EH (cell line): ENCODE measurements at regions not wholly inside any gene's neighbourhood (a gene's known extent, or its start where the extent isn't known, plus 50 kb on each side); places are given as distances from the start of the nearest gene placed in this dataset.
"Not testable (repeated sequence)": the region's sequence is repeated elsewhere in the genome, so short reads cannot be mapped to it uniquely, and the experiment has no call there.

Experiments
- DNase-seq: peaks from one replicate; pipeline ENCODE4 v3.0.0-alpha.2; 2015; ENCODE audit warnings: low read depth

DNA sequence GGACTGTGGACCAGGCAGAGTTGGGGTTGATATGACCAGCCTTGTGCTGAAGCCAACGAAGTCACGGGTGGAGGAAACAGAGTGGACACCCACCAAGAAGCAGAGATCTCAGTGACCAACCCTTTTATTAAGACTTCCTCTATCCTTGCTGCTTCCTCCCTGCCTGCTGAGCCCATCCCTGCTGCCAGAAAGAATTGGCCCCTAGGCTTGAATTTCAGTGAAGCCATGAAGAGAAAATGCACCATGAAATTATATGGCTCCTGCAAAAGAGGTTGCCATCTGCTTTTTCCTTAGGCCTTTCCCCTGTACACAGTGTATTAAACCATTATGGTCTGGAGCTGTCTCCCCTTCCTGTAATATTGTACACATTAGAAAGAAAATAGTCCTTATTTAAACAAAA lies 246.7 kb downstream of the HS3ST3B1 start:
- no peak for DNase-seq

DNA sequence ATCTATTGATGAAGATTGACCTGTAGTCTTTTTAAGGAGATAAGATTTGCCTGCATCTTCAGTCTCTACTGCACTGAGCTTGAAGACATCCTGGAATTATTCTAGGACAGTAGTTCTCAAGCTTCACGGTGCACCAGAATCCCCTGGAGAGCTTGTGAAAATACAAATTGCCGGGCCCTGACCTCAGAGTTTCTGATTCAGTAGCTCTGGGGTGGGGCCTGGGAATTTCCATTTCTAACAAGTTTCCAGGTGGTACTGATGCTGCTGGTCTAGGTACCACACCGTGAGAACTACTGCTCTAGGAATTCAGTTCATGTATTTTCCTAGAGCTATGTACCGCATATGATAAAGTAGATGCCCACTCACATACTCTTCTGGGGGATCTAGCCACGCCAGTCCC lies 246.1 kb downstream of the HS3ST3B1 start:
- DNase-seq = no peak

DNA sequence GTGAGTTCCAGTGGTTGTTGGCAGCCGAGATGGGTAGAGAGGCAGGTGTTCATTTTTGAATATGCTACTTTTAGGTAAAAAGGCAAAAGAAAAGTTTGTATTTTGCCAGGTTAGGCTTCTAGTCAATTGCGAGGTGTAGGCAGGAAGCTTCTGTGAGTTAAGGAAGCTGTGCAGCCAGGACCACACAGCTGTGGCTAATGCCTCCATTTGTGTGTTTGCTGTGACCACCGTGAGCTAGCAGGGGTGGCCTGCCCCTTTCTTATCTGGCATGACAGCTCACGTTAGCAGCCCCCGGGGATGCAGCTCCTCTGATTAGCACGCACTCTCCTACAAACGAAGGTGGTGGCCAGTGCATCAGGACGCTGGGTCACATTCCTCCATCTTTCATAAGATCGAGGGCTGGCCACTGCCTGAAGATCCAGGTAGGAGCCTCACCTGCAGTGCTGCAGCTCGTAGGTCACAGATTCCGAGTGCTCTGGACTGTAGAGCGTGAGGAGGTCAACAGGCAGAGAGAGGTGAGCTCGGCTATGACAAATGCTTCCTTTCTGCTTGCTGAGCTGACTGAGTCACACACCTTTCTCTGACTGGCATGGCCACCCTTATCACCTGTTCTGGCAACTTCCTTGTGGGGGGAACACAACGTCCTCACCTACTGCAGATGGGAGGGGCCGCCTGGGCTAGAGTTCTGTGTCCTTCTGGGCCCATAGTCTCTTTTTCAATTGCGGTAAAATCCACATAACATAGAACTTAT lies 244.4 kb downstream of the HS3ST3B1 start:
- DNase-seq = no peak

DNA sequence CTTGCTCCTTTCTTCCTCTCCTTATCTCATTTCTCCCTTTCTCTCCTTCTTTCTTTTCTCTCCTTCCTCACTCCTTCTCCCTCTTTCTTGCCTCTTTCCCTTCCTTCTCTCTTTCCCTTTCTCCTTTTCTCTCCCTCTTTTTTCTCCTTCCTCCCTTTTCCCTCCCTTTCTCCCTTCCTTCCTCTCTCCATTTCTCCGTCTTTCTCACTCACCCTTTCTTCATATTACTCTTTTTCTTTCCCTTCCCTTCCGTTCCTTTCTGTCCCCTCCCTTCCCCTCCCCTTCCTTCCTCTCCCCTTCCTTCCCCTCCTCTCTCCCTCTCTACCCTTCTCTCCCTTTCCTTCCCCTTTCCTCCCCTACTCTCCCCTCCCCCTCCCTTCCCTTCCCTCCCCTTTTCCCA lies 240.8 kb downstream of the HS3ST3B1 start:
- DNase-seq = no peak

DNA sequence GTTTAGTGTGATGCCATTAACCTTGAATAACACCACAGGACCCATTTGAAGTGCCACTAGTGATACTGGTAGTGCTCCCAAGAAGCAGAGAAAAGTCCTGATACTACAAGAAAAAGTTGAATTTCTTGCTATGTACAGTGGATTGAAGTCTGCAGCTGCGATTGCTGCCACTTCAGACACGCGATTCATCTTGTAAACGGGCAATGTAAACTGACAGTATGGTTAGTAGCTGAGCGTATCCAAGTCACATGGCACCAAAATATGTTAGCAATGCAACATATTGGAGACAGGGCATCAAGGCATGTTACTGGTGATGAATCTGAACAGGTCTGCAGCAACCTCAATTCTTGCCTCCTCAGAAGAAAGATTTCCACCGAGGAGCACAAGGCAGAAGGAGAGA lies 238.9 kb downstream of the HS3ST3B1 start:
- DNase-seq = no peak

GRCh38 chr17:14532242-14532641 lies 231.4 kb downstream of the HS3ST3B1 start:
- DNase-seq = not testable (repeated sequence)

DNA sequence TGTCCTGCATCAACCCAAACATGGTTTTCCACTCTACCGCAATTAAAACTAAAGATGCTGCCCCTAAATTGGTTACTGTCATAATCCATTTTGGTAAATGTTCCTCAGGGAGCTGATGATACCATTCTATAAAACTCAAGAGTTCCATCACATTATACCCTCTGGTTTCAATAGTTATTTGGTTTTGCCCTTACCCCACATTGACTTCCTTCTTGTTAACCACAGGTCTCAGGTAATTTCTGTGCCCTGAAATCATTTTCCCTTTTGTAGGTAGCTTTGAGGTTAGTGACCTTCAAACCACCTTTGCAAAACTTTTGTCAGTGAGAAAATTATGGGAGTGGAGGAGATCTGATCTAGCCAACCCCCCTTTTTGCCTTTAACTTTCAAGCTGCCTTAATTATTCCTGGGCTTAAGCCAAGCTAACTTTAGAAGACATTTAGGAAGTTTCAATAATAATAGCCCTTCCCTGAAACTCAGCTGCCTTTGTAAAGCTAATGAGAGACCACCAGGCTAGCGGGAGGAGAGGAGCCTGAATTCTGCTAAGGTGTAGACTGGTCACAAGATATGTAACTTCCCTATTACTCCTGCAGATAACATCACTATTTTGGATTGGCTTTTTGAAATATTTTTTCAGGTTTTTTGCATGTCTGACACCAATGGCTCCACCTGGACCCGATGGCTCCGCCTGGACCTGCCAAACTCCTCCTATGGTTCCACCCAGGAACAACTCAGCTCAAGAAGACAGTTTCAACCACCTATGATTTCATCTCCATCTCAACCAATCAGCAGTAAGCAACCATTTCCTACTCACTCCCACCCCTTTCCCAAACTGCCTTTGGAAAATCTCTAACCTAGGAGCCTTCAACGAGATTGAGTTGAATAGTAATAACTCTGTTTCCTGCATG lies 224.9 kb downstream of the HS3ST3B1 start:
- no peak for DNase-seq

DNA sequence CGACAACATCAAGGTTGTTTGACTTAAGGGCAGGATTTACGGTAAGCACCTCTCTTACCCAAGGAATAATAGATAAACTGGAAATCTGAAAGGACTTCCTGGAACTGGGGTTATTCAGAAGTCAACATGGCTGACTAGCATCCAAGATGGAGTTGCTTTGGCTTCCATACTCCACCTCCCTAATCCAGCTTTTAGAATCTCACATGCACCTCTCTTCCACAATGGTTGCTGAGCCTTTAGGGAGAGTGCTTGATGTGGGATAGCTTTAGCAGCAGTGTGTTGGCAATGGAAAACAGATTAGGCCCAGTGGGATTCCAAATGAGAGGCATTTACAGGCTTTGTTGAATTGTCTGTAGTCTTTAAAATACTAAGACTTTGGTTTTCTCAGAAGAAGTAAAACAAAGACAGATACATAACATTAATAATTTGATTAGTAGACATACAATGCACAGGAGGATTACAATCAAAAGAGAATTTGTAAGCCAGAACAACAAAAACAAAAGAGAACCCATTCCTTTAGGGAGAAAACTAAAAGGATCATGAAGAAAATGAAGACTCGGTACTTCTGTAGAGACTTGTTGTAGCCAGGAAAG lies 222.0 kb downstream of the HS3ST3B1 start:
- no peak for DNase-seq

DNA sequence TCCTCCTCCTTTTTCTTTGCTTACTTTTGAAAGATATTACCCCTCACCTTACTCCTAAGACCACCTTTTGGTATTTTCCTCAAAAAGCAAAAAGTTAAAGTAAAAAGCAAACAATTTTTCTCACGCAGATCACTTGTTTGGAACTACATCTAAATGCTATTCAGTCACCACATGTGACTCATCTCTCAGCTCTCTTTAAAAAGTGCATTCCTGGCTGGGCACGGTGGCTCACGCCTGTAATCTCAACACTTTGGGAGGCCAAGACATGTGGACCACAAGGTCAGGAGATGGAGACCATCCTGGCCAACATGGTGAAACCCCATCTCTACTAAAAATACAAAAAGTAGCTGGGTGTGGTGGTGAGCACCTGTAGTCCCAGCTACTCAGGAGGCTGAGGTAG lies 218.0 kb downstream of the HS3ST3B1 start:
- peak; percentile 54 for DNase-seq

DNA sequence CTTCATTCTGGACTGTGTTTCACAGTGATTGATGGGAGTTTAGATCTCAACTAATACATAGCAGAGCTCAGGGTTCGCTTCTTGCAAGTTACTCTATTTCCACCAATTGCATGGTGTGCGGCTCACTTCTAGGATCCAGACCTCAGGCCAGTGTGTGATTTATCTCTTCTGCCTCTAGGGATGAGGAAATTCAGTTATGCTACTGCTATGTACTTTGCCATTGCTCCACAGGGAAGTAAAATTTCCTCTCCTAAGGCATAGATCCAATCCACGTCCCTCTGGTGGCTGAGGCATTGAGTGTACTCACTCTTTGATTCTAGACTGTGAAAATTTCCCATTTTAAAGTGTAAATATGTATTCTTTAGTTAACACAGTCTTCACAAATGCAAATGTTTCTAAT lies 214.1 kb downstream of the HS3ST3B1 start:
- DNase-seq = peak; percentile 4

- DNase-seq = no peak
These were observed 213.0 kb downstream of the HS3ST3B1 start for GRCh38 chr17:14513835-14514234.

GRCh38 chr17:14510136-14510535 lies 209.3 kb downstream of the HS3ST3B1 start:
- peak; percentile 16 for DNase-seq

DNA sequence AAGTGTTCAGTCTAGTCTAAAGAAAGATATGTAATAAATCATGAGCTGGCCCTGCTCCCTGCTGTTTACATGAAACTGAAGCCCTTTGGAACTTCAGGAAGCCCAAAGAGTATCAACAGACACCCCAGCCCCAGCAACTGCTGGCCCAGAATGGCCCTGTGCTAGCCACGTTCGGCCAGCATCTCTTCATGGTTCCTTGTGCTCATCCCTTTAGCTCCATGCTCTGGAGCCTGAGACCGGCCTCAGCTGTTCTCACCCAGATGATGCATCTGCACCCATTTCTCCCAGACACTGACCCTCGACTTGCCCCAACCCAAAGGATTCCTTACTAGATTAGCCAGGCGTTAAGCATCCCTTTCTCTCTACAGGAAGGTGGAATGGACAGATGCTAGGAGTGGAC lies 207.3 kb downstream of the HS3ST3B1 start:
- no peak for DNase-seq

DNA sequence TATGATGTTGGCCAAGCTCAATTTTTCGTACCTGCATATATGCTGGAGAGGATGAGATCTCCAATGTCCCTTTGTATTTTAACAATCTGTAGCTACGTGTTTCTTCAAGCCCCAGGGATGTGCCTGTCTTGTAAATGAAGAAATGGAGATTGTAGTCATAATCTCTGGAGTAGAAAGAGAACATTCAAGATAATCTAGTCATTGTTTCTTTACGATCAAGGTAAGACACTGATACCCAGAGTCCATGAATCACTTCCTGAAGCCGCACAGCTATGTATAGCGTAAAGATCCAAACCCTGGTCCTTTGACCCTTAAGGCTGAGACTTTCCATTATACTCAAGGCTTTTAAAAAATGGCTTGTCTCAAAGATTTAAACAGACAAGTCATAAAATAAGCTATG lies 205.5 kb downstream of the HS3ST3B1 start:
- no peak for DNase-seq

DNA sequence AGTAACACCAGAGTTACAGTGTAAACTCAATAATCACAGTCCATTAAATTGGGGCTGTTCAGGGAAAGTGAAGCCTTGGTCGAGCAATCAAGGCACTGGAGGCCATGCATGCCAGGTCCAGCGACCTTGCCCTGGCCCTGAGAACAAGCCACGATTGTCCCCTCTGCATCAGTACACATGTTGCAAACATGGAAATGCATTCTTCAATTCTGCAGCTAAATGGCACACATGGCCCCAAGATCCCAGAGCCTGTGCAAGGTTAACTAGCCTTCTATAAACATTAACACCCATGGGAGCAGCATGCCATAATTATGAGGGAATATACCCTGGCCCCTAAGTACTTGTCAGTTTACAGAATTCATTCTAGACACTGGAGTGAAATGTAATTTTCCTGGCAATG lies 204.7 kb downstream of the HS3ST3B1 start:
- DNase-seq = no peak

DNA sequence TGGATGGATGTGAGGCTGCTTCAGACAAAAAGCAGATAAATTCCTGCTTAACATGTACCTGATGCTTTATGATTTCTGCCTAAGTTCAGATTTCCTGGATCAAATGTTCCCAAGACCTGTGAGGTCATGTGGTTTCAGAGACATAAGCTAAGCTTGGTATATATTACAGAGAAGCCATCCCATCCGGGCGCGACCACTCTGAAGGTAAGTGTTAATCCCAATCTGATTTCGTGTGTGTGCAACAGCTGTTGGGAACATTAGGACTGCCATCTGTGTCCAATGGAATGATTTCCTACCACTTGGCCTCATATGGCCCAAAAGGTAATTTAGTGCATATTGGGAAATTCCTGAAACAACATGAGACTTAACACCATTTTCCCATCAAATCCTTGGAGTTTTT lies 199.1 kb downstream of the HS3ST3B1 start:
- DNase-seq = no peak

DNA sequence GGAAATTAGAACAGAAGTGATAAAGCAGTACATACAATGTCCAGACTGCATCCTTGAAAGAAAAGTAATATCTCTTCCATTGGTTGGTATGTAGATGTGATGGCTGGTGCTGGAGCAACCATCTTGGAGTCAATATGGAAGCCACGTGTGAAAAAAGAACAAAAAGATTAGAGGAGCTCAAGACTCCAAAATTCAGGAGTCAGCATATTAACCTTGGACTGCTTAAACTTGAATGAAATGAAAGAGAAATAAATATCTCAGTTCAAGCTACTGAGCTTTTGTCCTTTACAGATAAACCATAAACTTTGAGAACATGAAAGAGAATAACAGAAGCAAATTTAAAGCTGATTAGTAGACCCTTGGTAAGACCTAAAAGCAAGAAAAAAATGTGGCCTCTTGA lies 197.9 kb downstream of the HS3ST3B1 start:
- no peak for DNase-seq

DNA sequence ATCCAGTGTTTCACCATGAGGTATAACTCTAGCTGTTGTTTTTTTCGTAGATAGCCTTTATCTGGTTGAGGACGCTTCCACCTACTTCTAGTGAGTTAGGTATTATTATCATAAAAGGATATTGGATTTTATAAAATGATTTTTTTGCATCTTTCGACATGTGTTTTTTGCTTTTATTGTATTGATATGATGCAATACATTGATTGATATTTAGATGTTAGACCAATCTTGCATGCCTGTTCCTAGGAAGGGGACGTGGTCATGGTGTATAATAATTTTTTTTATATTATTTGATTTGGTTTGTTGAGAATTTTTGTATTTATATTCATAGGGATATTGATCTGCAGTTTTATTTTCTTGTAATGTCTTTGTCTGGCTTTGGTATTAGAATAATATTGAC lies 193.3 kb downstream of the HS3ST3B1 start:
- DNase-seq = no peak

DNA sequence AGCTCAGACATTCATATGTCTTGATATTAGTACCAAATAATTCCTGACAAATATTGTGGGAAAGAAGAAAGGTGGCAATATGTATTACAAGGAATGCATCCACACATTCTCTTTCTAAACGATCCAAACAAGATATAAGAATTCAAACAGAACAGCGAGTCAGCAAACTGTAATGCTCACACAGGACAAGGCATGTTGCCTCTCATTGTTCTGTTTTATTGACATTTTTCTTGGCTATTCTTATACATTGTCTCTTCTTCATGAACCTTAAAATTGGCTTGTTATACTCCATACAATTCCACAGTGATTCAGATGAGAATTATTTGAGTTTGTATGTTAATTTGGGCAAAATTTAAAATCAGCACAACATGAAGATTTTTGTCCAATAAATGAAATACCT lies 189.1 kb downstream of the HS3ST3B1 start:
- DNase-seq = no peak

GRCh38 chr17:14488958-14489550 lies 188.2 kb downstream of the HS3ST3B1 start:
- DNase-seq = no peak

GRCh38 chr17:14487068-14487467 lies 186.2 kb downstream of the HS3ST3B1 start:
- no peak for DNase-seq

DNA sequence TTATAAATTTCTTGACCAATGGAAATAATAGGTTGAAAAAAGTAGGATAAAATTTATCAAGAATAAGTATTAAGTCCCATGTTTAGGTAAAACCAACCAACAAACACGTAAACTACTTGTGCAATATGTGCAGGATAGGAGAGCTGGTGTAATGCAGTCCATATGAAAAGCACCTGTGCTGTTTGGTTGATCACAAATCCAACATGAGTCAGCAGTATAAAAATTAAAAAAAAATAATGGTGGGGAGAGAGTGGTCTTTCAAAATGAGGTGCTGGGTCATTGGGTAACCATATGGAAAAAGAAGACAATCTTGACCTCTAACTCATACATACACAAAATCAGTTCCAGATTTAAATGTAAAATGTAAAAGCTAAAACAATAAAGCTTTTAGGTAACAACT lies 181.8 kb downstream of the HS3ST3B1 start:
- DNase-seq = no peak

- no peak for DNase-seq
These were observed 180.8 kb downstream of the HS3ST3B1 start for GRCh38 chr17:14481664-14482063.
